Fibroblast of skin of left quadriceps (primary cell): ENCODE measurements at regions not wholly inside any gene's neighbourhood (a gene's known extent, or its start where the extent isn't known, plus 50 kb on each side); places are given as distances from the start of the nearest gene placed in this dataset.

Experiments used
- DNase-seq, 2 experiments: peaks; one replicate each; pipeline ENCODE4 v3.0.0-alpha.2; 2013; ENCODE audit warnings: low read depth in 2 of 2

DNA sequence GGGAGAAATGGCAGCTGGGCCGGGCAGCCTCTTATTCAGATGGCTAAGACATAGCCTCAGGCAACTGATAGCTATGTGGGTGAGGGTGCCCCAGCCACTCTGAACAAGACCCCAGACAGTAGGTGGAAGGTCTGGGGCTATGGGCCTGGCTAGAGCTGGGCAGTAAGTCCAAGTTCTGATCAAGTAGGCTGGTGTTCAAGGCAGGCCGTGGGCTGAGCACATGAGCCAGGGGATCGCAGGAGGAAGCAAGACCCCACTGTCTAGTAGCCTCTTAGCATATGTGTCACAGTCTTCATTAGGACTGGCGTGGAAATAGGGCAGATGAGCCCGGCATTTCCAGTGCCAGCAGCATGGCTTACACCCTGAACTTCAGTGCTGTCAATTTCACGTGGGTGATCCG lies 192.1 kb downstream of the ADAMTS15 start:
- DNase-seq = no peak

DNA sequence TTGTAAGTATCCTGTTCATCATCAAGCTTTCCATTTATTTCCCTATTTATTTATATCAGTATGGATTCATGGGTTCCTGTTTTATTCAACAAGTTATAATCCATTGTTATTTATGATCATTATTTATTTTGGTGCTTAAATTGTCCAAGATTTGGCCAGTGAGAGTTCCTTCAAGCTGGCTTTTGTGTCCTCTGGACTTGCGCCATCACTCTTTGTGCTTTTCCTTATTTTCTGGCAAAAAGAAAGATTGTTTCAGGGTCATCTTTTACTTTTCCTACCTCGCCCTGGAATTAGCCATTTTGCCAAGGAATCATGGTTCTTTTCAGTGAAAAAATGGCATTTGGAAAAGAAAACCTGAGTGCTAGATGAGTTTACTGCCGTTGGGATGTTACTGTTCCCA lies 193.4 kb downstream of the ADAMTS15 start:
- no peak for DNase-seq

- DNase-seq = no peak
Measured at GRCh38 chr11:130642994-130643393, 194.5 kb downstream of the ADAMTS15 start.

DNA sequence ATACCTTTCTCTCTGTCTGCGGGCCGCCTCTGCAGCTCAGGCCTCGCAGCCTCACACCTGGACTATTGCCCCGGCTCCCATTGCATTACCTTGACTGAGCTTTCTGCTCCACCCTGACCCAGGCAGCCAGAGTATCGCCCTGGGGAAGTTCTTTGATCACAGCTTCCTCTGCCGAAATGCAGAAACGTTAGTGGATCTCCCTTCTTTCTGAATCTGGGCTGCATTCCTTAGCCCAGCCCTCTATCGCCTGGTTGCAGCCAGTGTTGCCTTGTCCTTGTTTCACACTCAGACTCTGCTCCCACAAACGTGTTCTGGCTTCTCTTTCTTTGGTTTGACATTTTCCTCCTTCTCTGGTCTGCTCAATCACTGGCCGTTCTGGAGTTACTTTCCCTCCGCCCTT lies 195.7 kb downstream of the ADAMTS15 start:
- no peak for DNase-seq

GRCh38 chr11:130645164-130645842 lies 196.9 kb downstream of the ADAMTS15 start:
- DNase-seq = no peak

DNA sequence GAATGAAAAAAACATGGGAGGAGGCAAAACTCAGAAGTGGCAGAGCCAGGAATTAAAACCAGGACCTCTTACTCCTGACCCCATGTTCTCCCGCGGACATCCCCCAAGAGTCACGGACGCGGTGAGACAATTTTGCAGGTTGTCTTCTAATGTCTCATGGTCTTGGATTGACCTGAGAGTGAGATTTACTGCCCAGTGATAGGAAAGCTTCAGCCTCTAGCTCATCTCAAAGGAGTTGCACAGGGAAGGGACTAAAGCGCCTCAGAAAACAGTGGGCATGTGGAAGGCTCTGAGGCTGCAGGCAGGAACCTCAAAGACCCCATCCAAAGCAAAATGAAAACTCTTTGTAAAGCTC lies 197.4 kb downstream of the ADAMTS15 start:
- DNase-seq = no peak

- no peak for DNase-seq
Measured at GRCh38 chr11:130646881-130647280, 198.4 kb downstream of the ADAMTS15 start.

DNA sequence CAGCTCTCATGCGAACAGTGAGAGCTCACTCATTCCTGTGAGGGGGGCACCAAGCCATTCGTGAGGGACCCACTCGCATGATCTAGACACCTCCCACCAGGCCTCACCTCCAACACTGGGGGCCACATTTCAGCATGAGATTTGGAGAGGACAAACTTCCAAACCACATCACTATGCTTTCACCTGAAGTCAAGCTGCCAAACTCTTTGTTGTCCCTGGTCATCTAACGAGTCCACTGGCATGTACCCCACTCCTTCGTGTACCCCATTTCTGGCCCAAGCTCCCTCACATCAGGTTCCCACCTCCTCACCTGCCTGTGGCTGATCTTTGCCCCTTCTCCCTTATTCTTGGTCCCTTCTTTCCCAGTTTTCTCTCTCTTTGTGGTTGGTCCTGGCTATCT lies 198.9 kb downstream of the ADAMTS15 start:
- no peak for DNase-seq

- DNase-seq = no peak
Measured at GRCh38 chr11:130649801-130650200, 201.4 kb downstream of the ADAMTS15 start.

GRCh38 chr11:130650456-130651030 lies 202.1 kb downstream of the ADAMTS15 start:
- DNase-seq = no peak

- no peak for DNase-seq
Measured at GRCh38 chr11:130651066-130651855, 202.8 kb downstream of the ADAMTS15 start.

DNA sequence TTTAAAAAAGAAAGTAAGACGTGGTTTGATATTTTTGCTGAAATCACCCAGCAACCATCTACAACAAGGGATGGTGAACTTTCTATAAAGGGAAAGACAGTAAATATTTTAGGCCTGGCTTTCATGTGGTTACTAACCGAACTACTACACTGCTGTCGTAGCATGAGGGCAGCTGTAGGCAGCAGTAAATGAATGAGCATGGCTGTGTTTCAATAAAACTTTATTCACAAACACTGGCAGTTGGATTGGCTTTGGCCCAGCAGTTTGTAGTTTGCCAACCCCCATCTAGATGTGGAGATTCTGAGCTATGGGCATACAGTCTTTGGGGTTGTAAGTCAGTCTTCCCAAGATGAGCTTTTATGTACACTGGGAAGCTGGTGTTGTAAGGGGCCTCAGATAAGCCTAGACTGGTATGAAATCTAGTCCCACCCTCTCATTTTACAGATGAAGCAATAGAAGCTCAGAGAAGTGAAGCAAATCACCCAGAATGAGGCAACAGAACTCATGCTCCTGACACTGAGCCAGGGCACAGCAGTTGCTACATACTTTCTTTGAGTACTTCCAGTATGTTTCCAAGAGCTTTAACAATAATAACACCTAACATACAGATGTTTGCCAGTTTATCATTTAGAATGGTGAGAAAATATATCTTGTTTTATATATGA lies 204.4 kb downstream of the ADAMTS15 start:
- DNase-seq = peak; percentile 69 to 70

GRCh38 chr11:130653838-130654636 lies 205.6 kb downstream of the ADAMTS15 start:
- DNase-seq = no peak

- DNase-seq = no peak
Measured at GRCh38 chr11:130655300-130655699, 206.9 kb downstream of the ADAMTS15 start.

DNA sequence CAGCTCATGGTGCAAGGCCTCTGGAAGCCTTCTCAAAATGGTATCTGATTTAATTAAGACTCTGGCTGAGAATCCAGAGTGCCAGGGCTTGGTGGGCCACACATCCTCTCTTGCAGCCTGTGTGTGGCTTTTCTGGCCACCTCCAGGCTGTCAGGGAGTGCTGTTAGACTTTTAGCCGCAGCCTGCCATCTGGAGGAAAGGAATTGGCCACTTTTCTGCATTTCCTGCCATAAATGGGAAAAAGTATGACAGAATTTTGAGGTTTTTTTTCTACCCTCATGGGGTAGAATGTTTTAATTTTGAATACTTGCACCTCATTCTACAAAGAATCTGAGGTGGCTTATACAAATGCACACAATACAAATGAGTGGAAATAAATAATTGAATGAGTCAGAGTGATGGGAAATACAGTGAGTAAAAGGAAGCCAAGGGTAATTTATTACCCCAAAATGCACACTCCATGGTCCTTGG lies 218.4 kb downstream of the ADAMTS15 start:
- DNase-seq = peak; percentile 62 to 67

GRCh38 chr11:130668751-130669150 lies 220.3 kb downstream of the ADAMTS15 start:
- no peak for DNase-seq

- no peak for DNase-seq
Measured at GRCh38 chr11:130670200-130670599, 221.8 kb downstream of the ADAMTS15 start.

DNA sequence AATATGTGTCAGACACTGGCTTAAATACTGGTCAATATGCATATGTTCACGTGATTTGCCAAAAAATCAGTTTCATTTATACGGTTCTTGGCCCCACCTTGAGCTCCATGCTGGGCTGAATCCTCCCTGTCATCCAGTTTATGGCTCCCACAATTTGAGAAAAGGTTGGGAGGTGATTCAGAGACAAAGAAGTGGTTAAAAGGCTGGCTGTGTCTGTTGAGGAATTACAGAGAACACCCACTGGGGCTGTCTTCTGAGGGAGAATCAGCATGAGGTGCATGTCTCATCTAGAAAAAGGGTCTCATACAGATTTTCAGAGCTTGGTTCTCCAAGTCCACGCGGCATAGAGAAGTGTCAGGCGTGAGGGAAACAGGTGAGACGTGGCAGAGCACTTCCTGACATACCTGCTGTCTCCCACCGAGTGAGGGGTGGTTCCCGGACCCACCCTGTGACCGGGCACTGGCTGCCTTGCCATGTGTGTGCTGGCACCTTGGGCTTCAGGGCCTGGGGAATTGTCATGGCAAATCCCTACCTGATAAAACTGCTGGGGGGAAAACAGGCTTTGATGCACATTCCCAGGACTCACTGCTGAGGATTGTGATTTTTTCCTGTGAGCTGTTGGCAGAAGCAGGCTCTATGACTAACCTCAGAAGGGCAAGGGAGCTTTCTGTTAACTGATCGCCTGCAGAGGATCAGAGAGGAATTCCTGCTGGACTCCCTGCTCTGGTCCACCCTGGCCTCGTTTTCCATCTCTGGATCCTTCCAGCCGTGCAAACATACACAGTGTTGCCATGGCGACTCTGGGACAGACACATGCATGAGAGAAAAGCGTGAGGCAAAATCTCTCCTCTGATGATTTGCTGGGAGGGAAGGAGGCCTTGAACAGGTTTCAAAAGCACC lies 223.6 kb downstream of the ADAMTS15 start:
- DNase-seq = peak; percentile 44 to 58

DNA sequence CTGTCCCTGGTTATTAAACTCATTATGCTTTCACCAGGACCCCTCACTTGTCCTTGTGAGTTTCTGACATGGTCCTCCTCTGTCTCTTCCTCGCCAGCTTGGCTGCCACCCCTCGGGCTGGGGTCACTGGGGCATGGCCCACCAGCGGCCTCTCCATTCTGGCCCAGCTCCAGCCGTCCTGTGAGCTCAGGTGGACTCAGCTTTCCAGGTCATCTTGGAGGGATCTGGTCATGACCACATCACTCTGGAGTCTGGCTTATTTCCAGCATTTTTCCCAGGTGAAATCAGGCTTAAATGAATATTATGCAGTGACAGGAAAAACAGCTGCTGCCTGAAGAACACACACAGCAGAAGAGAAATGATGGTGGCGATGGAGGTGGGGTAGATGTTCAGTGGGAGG lies 224.5 kb downstream of the ADAMTS15 start:
- no peak for DNase-seq

GRCh38 chr11:130673698-130674097 lies 225.3 kb downstream of the ADAMTS15 start:
- no peak for DNase-seq
